ENCODE measurements at regions not wholly inside any gene's neighbourhood (a gene's known extent, or its start where the extent isn't known, plus 50 kb on each side); places are given as distances from the start of the nearest gene placed in this dataset.

DNA sequence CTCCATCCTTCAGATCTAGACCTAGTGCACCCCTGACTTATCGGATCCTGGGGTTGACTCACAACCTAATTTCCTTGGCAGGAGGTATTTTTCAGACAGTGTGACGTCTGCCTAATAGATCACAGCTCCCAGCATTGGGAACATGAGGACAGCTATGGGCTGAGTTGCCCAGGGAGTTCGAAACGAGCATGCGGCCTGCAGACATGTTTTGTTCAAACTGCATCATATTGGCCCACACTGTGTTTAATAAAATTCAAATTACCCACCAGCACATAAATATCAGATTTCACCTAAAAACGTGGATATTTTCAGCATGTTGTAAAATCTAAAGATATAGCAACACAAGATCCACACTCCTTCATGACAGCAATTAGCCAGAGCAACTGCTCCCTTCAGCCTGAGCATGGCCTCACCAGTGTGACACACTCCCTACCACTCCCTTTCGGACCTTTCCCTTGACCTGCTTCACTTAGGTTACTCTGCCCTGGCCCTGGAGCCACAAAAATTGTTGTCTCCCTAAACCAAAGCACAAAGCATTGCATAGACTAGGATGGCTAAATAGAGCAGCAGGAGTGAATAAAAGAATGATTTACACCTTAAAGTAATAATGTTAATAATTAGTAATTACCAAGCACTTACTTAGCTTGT is 53.6 kb upstream of the USP47 start:
- TF ChIP-seq CTCF (conservative IDR thresholded peaks at IDR 0.05; ENCODE audit: low read depth, low read length) (no peak; the same call in 1 of the 2 replicates), EZH2 (IDR thresholded peaks at IDR 0.05; ENCODE audit: low read length, unreplicated experiment) (no peak)
